Testis (tissue), 2 donors: ENCODE measurements at regions not wholly inside any gene's neighbourhood (a gene's known extent, or its start where the extent isn't known, plus 50 kb on each side); places are given as distances from the start of the nearest gene placed in this dataset.

ENCODE experiments used
- POLR2A ChIP-seq: fragments of 450-650 bp; IDR thresholded peaks from one replicate; pipeline ENCODE4 v1.6.1; 2017; ENCODE audit warnings: antibody characterized with exemption, mild to moderate bottlenecking, moderate library complexity
- TF ChIP-seq, protein P1 (sequence below), 3 experiments: fragments of 450-650 bp in 2 of 3; fragments of 200-600 bp in 1 of 3; sonication (generic) in 1 of 3; IDR thresholded peaks; one replicate each; pipeline ENCODE4 v1.5.1; 2016 to 2019; ENCODE audit warnings: antibody characterized with exemption in 3 of 3, mild to moderate bottlenecking in 2 of 3, moderate library complexity in 1 of 3

DNA sequence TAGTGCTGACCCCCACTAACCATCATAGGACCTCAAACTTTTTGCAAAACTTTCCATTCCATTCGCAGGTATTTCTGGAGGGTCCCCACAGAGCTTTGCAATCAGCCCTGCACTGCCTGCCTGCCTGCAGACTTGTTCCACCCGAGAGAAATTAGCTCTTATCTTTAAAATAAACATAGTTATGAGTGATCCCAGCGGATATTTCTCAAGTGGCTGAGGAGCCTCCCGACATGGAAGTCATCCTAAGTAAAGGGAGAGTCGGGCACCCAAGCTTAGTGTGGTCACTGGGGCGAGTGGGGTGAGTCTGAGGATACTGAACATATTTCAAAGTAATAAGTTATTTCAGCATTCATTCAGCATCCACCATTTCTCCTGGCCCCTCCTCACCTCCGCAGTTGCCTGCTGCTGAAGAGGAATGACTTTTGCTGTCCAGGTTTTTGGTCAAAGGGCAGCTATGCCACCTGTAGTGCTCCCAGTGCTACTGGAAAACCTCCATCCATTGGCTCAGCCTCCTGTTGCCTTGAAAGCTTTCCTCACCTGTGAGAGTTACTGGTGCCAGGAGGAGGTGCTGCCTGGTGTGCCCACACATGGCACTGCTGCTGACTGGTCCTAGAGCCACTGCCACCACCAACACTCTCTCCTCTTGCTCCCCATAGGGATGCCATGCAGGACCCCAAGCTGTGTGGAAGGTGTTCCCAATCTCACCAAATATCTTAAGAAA, 89.7 kb upstream of the PCSK1 start:
- TF ChIP-seq POLR2A = no peak
- TF ChIP-seq, protein P1, sequence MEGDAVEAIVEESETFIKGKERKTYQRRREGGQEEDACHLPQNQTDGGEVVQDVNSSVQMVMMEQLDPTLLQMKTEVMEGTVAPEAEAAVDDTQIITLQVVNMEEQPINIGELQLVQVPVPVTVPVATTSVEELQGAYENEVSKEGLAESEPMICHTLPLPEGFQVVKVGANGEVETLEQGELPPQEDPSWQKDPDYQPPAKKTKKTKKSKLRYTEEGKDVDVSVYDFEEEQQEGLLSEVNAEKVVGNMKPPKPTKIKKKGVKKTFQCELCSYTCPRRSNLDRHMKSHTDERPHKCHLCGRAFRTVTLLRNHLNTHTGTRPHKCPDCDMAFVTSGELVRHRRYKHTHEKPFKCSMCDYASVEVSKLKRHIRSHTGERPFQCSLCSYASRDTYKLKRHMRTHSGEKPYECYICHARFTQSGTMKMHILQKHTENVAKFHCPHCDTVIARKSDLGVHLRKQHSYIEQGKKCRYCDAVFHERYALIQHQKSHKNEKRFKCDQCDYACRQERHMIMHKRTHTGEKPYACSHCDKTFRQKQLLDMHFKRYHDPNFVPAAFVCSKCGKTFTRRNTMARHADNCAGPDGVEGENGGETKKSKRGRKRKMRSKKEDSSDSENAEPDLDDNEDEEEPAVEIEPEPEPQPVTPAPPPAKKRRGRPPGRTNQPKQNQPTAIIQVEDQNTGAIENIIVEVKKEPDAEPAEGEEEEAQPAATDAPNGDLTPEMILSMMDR (IDR thresholded peaks at IDR 0.05) = no peak
